HG03571 (cell line): ENCODE measurements at regions not wholly inside any gene's neighbourhood (a gene's known extent, or its start where the extent isn't known, plus 50 kb on each side); places are given as distances from the start of the nearest gene placed in this dataset.

ENCODE experiments used
- ATAC-seq: cut with Tn5 transposase; IDR thresholded peaks from one replicate; pipeline ENCODE4 v1.9.1; 2021; ENCODE audit not compliant: unreplicated experiment

- no peak for ATAC-seq
These were observed 458.8 kb upstream of the NRXN1 start for GRCh38 chr2:51490576-51491234.

DNA sequence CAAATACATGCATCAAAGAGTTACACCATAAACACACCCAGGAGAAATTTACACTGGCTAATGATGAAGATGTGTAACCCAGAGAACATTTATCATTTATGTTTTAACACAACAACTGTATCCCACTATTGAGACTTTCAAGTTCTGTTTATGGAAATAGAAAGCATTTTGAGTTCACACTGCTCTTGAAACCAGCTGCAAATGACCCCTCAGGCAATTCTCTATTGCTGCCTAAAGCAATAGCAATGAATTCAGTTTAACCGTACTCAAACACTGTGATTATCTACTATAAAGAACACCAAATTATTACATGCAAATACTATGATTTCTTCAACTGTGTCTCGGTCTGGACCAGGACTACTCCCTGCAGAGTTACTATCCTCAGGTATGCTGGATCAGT is 452.7 kb upstream of the NRXN1 start:
- ATAC-seq = no peak

DNA sequence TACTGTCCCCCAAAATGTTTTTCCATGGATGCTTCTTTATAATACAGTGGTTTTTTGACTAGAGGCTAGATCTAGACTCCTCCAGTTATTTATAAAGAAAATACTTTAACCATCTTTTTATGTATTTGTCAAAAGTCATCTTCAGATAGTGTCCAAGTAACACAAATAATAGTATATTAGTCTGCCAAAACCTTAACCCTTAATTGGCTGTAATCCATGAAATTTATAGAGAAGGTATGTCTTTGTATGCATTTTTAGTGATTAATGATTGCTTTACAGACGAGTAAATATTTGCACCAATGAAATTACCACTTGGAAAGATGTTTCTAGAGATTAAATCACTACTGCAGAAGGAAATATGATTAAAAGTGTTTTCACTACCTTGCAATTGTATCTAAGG is 451.8 kb upstream of the NRXN1 start:
- no peak for ATAC-seq

DNA sequence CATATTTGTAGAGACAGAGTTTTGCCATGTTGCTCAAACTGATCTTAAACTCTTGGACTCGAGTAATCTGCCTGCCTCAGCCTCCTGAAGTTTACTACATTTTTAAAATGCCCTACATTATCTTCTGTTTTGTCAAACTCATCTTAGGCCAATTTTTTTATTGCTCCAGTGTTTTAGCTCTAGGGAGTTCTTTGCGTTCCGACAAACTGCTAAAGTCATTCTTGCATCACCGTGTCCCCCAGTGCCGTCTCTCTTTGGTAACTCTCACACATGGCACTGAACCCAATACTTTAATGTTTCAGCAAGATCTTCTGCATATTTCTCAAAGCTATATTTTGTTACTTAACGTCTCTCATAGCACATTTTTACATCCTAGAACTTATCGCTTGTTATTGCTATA is 440.9 kb upstream of the NRXN1 start:
- no peak for ATAC-seq

DNA sequence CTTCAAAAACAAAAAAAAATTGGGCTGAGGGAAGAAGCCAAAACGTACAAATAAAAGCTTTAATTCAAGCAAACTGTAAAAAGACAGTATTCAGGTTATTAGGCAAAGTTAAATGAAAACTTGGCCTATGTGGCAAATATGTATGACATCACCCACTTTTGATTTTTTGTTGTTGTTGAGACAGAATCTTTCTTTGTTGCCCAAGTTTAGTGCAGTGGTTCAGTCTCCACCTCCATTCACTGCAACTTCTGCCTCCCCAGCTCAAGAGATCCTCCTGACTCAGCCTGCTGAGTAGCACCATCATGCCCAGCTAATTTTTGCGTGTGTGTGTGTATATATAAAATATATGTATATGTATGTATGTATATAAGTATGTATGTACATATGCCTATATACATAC is 440.4 kb upstream of the NRXN1 start:
- no peak for ATAC-seq

- ATAC-seq = no peak
These were observed 437.2 kb upstream of the NRXN1 start for GRCh38 chr2:51469102-51469501.

DNA sequence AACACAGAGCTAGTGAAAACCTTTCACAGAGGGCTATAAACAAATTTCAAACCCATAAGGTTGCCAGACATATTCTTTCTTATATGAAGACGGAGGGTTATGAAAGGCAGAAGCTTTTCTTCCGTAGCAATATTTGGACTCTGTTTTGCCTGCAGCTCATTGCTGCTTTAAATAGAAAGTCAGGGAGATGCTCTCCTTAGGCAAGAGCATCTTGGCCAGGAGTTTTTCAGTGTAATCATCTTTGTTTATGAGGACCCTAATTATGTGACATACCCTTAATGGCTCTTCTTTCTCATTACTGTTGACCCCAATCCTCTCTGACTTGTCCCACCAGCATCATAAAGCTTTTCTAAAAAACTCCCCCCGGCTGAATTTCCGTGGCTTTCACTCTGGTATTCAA is 433.4 kb upstream of the NRXN1 start:
- ATAC-seq = no peak

DNA sequence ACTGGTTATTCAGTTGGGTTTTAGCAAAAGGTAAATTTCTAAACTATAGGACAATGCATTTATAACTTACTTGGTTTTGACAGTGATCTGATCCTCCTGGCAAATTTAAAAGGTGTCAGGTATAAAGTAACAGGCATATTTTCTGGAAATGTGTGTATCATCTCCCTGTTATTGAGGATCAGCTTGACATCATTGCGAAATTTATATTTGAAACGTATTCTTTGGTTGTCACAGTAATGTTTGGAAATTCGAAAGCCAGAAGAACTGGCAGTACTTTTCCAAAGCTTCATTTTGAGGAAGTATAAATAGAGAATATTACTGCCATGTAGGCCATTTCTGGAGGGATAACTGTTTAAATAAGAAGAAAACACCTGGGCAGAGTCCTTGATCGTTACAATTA is 422.2 kb upstream of the NRXN1 start:
- no peak for ATAC-seq

DNA sequence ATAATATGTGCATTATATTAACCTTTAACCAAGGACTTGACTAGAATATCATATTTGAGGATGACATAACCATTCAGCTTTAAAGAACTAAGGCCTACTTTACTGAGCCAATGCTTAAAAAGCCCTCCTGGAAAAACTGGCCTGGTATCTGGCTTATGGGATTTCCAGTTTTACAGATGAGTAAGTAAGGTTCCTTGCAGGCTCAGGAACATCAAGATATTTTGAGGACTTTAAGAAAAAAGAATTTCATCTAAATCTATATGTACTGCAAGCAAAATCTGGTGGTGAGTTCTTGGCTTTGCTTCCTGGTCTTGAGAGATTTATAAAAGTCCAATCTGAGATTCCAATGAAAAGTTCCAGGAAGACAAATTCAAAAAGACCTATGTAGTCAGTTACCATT is 417.0 kb upstream of the NRXN1 start:
- ATAC-seq = no peak

GRCh38 chr2:51441786-51442185 is 409.9 kb upstream of the NRXN1 start:
- ATAC-seq = no peak

GRCh38 chr2:51424418-51424817 is 392.5 kb upstream of the NRXN1 start:
- ATAC-seq = no peak

GRCh38 chr2:51420511-51420910 is 388.6 kb upstream of the NRXN1 start:
- no peak for ATAC-seq

- no peak for ATAC-seq
These were observed 381.8 kb upstream of the NRXN1 start for GRCh38 chr2:51413726-51414125.

DNA sequence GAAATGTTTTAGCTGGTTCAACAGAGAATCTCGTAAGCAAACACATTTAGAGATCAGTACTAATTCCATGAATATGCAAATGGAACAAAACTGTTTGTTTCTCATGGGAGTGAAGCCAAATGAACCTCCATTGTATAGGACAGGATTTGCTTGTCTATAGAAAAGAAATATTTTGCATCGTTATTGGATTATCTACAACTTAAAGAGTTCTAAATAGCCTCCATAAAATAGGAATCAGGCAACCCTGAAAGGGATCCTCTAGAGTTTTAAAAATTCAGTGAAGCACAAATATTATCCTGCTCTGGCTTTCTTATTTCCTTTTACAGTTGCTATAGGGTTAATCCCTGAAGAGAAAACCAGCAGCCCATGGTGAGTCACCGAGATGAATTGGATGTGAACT is 378.4 kb upstream of the NRXN1 start:
- no peak for ATAC-seq

DNA sequence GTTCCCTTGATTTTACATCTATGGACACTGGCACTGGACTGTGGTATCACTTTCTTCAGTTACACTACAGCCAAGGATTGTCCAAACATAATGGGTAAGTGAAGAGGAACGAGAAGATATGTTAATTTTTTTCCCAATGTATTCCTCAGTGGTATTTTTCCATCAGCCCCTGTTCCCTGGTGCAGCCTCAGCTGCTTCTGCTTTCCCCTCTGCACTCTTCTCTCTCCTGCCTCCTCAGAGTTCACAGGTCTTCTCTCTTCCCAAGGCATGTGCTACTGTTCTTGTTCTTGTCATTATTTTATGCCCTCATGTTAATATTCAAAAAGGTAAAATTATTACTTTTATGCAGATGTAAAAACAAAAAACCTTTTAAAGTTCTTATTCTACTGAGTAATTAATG is 378.0 kb upstream of the NRXN1 start:
- ATAC-seq = no peak

DNA sequence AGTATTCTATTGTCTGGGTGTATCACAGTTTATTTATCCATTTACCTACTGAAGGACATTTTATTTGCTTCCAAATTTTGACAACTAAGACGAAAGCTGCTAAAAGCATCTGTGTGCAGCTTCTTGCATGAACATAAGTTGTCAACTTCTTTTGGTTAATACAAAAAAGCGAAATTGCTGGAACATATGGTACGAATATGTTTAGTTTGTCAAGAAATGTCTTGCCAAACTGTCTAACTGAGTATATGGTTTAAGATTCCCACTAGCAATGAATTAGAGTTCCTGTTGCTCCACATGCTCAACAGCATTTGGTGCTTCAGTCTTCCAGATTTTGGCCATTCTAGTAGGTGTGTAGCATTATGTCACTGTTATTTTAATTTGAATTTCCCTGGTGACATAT is 372.3 kb upstream of the NRXN1 start:
- ATAC-seq = no peak

DNA sequence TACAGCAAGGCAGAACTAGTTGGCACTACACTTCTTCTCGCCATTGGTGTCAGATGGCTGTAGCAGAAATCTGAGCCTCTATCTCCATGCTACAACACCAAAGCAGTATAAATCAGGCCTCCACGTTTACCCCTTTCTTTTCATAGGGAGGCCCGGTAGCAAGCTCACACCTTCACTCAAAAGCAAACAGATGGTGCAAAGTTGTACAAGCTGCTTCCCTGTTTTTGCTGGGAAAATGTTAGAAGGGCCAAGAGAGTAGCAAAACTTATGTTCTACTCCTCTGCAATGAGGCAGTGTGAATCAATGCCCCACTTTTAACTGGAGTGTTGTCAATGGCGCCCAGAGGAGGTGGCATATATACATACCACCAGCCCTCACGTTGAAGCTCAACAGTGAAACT is 369.6 kb upstream of the NRXN1 start:
- ATAC-seq = no peak

GRCh38 chr2:51387235-51387634 is 355.3 kb upstream of the NRXN1 start:
- no peak for ATAC-seq

- no peak for ATAC-seq
These were observed 348.1 kb upstream of the NRXN1 start for GRCh38 chr2:51379997-51380396.

GRCh38 chr2:51368250-51368649 is 336.3 kb upstream of the NRXN1 start:
- ATAC-seq = no peak

- no peak for ATAC-seq
These were observed 318.2 kb upstream of the NRXN1 start for GRCh38 chr2:51350100-51350499.

DNA sequence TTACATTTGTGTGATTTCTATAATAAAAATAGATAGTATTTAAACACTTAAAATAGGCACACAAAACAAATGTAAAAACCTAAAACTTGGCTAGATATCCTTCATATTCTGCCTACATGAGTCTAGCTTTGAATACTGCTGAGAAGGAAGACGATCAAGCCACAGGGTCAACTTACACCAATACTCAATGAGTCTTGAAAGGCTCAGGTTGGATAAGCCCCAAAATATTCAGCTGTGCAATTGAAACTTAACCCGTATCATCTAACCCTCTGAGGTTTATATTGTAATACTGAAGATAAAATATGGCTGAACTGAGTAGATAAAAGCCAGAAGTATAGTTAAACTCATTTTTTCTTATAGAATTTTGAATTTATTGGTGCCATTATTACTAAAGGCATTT is 313.0 kb upstream of the NRXN1 start:
- no peak for ATAC-seq
